Spinal cord (tissue), 9 donors: ENCODE measurements at regions not wholly inside any gene's neighbourhood (a gene's known extent, or its start where the extent isn't known, plus 50 kb on each side); places are given as distances from the start of the nearest gene placed in this dataset.

Experiments
- DNase-seq, 6 donors: peaks; one replicate each; pipeline versions ENCODE4 v3.0.0 to v3.0.0-alpha.2; 2013 to 2015; ENCODE audit warnings: low spot score in 6 of 6, low read depth in 4 of 6
- H3K27ac ChIP-seq: one replicate; pipeline ENCODE4 v1.5.1; 2013; ENCODE audit warnings: low read depth, low read length, control low read depth
- H3K27me3 ChIP-seq: one replicate; pipeline ENCODE4 v1.6.1; 2013; ENCODE audit warnings: low read length; ENCODE audit not compliant: control insufficient read depth, insufficient read depth
- H3K36me3 ChIP-seq: one replicate; pipeline ENCODE4 v1.6.1; 2013; ENCODE audit warnings: low read length; ENCODE audit not compliant: control insufficient read depth, insufficient read depth
- H3K4me1 ChIP-seq: one replicate; pipeline ENCODE4 v1.6.1; 2013; ENCODE audit warnings: low read length; ENCODE audit not compliant: control insufficient read depth, insufficient read depth
- H3K4me3 ChIP-seq: one replicate; pipeline ENCODE4 v1.5.1; 2013; ENCODE audit warnings: low read depth, low read length, control low read depth
- H3K9me3 ChIP-seq: one replicate; pipeline ENCODE4 v1.6.1; 2013; ENCODE audit warnings: low read length; ENCODE audit not compliant: control insufficient read depth, insufficient read depth
- WGBS: methylation state at CpG from one replicate; pipeline ENCODE4 v1.1.5; 2013; ENCODE audit warnings: missing lambda C conversion rate; ENCODE audit not compliant: insufficient coverage; 5-methylcytosine and 5-hydroxymethylcytosine counted together
- donor health status: healthy.

- no peaks in the 10 kb centered on the region for H3K36me3 ChIP-seq
Observed at GRCh38 chr5:104126980-104127379, 564.4 kb upstream of the NUDT12 start.

GRCh38 chr5:104119529-104119928 lies 556.9 kb upstream of the NUDT12 start:
- Histone ChIP-seq H3K4me1 (no peaks in the 10 kb centered on the region), H3K27me3 (no peaks in the 10 kb centered on the region), H3K27ac (no peak overlapping the region), H3K36me3 (no peaks in the 10 kb centered on the region), H3K4me3 (no peak overlapping the region), H3K9me3 (no peaks in the 10 kb centered on the region)
- no peak for DNase-seq

More at GRCh38 chr5:104126980-104127379, 564.4 kb upstream of the NUDT12 start:
- Histone ChIP-seq H3K9me3 (no peaks in the 10 kb centered on the region), H3K27me3 (no peaks in the 10 kb centered on the region), H3K4me1 (no peaks in the 10 kb centered on the region), H3K4me3 (no peak overlapping the region), H3K27ac (no peak overlapping the region)
- WGBS: no CpG with 5 or more reads among the region's 1 CpG
- no peak for DNase-seq

- H3K36me3 ChIP-seq: no peaks in the 10 kb centered on the region
- no peak overlapping the region for H3K27ac ChIP-seq
- no peak overlapping the region for H3K4me3 ChIP-seq
- no peaks in the 10 kb centered on the region for H3K4me1 ChIP-seq
- H3K27me3 ChIP-seq: no peaks in the 10 kb centered on the region
- WGBS: no CpG with 5 or more reads among the region's 2 CpGs
- no peaks in the 10 kb centered on the region for H3K9me3 ChIP-seq
- DNase-seq: peak in 1 of 6 donors; percentile 23
Observed at GRCh38 chr5:104111632-104112031, 549.0 kb upstream of the NUDT12 start.

GRCh38 chr5:104096451-104096850 lies 533.9 kb upstream of the NUDT12 start:
- Histone ChIP-seq H3K4me3 (no peak overlapping the region), H3K27ac (no peak overlapping the region), H3K9me3 (no peaks in the 10 kb centered on the region), H3K4me1 (no peaks in the 10 kb centered on the region), H3K27me3 (no peaks in the 10 kb centered on the region), H3K36me3 (no peaks in the 10 kb centered on the region)
- no peak for DNase-seq
- no CpG with 5 or more reads among the region's 5 CpGs for WGBS

GRCh38 chr5:104095527-104095926 lies 532.9 kb upstream of the NUDT12 start:
- no peaks in the 10 kb centered on the region for H3K4me1 ChIP-seq
- no peaks in the 10 kb centered on the region for H3K27me3 ChIP-seq
- H3K9me3 ChIP-seq: no peaks in the 10 kb centered on the region
- DNase-seq: no peak
- H3K4me3 ChIP-seq: no peak overlapping the region
- H3K27ac ChIP-seq: no peak overlapping the region
- WGBS: 79% methylated on average over 2 of the region's 2 CpGs
- no peaks in the 10 kb centered on the region for H3K36me3 ChIP-seq

GRCh38 chr5:104088876-104089778 lies 526.5 kb upstream of the NUDT12 start:
- H3K36me3 ChIP-seq: no peaks in the 10 kb centered on the region
- no peaks in the 10 kb centered on the region for H3K9me3 ChIP-seq
- no peaks in the 10 kb centered on the region for H3K27me3 ChIP-seq
- DNase-seq: no peak
- H3K4me3 ChIP-seq: no peak overlapping the region
- no peak overlapping the region for H3K27ac ChIP-seq
- no peaks in the 10 kb centered on the region for H3K4me1 ChIP-seq
- 81% methylated on average over 2 of the region's 10 CpGs for WGBS

GRCh38 chr5:104084896-104085295 lies 522.3 kb upstream of the NUDT12 start:
- DNase-seq: peak in 1 of 6 donors; percentile 22
- Histone ChIP-seq H3K36me3 (no peaks in the 10 kb centered on the region), H3K27me3 (no peaks in the 10 kb centered on the region), H3K27ac (no peak overlapping the region), H3K9me3 (no peaks in the 10 kb centered on the region), H3K4me3 (no peak overlapping the region), H3K4me1 (no peaks in the 10 kb centered on the region)
- no CpG with 5 or more reads among the region's 2 CpGs for WGBS

GRCh38 chr5:104082754-104083153 lies 520.2 kb upstream of the NUDT12 start:
- no peak for DNase-seq
- Histone ChIP-seq H3K27me3 (no peaks in the 10 kb centered on the region), H3K36me3 (no peaks in the 10 kb centered on the region), H3K4me1 (no peaks in the 10 kb centered on the region), H3K4me3 (no peak overlapping the region), H3K9me3 (no peaks in the 10 kb centered on the region), H3K27ac (no peak overlapping the region)
- no CpG with 5 or more reads among the region's 2 CpGs for WGBS

GRCh38 chr5:104081232-104081631 lies 518.6 kb upstream of the NUDT12 start:
- Histone ChIP-seq H3K27ac (no peak overlapping the region), H3K4me1 (no peaks in the 10 kb centered on the region), H3K27me3 (no peaks in the 10 kb centered on the region), H3K4me3 (no peak overlapping the region), H3K9me3 (no peaks in the 10 kb centered on the region), H3K36me3 (no peaks in the 10 kb centered on the region)
- DNase-seq: no peak

GRCh38 chr5:104080646-104081175 lies 518.1 kb upstream of the NUDT12 start:
- Histone ChIP-seq H3K4me1 (no peaks in the 10 kb centered on the region), H3K4me3 (no peak overlapping the region), H3K27me3 (no peaks in the 10 kb centered on the region), H3K36me3 (no peaks in the 10 kb centered on the region), H3K9me3 (no peaks in the 10 kb centered on the region), H3K27ac (no peak overlapping the region)
- WGBS: no CpG with 5 or more reads among the region's 2 CpGs
- DNase-seq: no peak
